HG03558 (cell line): ENCODE measurements at regions not wholly inside any gene's neighbourhood (a gene's known extent, or its start where the extent isn't known, plus 50 kb on each side); places are given as distances from the start of the nearest gene placed in this dataset.
"Not testable (repeated sequence)": the region's sequence is repeated elsewhere in the genome, so short reads cannot be mapped to it uniquely, and the experiment has no call there.

Experiments used
- ATAC-seq: cut with Tn5 transposase; IDR thresholded peaks from one replicate; pipeline ENCODE4 v1.9.1; 2021; ENCODE audit warnings: moderate number of reproducible peaks; ENCODE audit not compliant: unreplicated experiment; ENCODE audit errors: extremely low read depth

- ATAC-seq, result no peak
These were observed 166.5 kb upstream of the GNAI1 start for GRCh38 chr7:79968077-79968648.

- no peak for ATAC-seq
These were observed 168.7 kb upstream of the GNAI1 start for GRCh38 chr7:79965946-79966345.

- no peak for ATAC-seq
These were observed 170.2 kb upstream of the GNAI1 start for GRCh38 chr7:79964463-79964862.

- ATAC-seq, result no peak
These were observed 181.5 kb upstream of the GNAI1 start for GRCh38 chr7:79953130-79953529.

- no peak for ATAC-seq
These were observed 182.2 kb upstream of the GNAI1 start for GRCh38 chr7:79952399-79952798.

- no peak for ATAC-seq
These were observed 183.2 kb upstream of the GNAI1 start for GRCh38 chr7:79951415-79951814.

DNA sequence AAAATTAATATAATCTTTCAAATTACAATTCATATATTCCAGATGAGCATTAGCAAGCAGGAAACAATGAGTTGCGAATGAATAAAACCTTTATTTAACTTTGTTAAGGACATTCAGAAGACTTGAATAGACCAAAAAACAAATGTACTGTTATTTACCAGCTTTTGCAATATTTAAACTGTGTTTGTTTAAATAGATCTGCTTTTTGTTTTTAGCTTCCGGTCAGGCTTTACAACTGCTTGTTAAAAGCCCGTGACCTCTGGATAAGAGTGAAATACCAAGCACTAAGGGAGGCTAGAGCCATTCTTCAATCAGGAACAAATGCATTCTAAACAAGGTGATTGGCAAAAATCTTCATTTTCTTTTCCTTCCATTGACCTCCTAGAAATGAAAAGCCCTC is 184.9 kb upstream of the GNAI1 start:
- no peak for ATAC-seq

- no peak for ATAC-seq
These were observed 198.2 kb upstream of the GNAI1 start for GRCh38 chr7:79936281-79936983.

GRCh38 chr7:79934727-79935126 is 199.9 kb upstream of the GNAI1 start:
- no peak for ATAC-seq

GRCh38 chr7:79933144-79933543 is 201.5 kb upstream of the GNAI1 start:
- ATAC-seq, result no peak

GRCh38 chr7:79930604-79931003 is 204.0 kb upstream of the GNAI1 start:
- no peak for ATAC-seq

DNA sequence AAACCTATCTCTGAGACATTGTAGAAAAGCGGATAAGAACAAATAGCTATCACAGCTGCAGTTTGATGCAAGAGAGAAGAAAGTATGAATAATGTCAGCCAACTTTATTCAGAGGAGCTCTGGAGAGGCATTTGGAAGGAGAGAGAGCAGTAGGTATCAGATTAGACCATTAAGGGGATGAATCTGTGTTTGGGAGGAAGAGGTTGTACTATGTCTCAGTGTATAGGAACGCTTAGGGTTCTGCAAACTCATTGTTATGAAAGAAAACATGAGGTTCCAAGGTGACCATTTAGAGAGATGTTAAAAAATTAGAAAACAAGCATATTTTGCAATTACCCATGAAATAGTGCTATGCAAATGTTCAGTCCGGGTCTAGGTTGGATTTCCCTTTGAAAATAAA is 207.5 kb upstream of the GNAI1 start:
- no peak for ATAC-seq

GRCh38 chr7:79923953-79924352 is 210.7 kb upstream of the GNAI1 start:
- ATAC-seq, result no peak

DNA sequence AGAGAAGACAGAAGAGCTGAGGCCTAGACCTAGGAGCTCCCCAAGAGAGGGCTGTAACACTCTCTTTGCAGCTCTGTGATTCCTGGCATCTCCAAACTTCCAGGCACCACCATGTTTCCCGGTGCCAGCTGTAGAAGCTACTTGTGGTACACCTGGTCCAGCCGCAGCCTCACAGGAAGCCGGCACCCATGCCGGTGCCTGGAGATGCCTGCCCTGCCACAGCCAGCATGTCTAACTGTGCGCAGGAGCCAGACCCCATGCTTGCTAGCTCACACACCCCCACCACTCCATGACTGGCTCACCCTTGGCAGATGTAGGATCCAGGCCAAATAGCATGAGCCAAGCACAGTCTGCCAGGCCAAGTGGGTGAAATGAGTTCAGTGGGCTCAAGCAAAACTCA is 211.7 kb upstream of the GNAI1 start:
- no peak for ATAC-seq

DNA sequence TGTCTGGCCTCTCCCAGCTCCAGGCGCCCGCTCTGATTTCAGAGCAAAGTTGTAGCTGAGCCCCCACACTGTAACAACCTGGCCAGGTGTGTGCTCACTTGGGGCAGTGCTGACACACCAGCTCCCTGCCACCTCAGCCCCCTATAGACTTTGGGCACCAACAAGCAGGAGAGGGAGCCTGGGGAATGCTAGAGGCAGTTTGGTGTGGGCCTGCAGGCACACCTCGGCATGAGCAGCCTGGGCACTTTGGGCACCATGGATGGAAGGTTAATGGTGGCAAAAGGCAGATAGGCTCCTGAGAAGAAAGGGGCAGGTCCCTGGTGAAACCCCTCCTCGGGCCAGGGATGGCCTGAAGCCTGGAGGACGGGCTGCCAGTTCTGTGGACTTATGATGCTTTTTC is 212.7 kb upstream of the GNAI1 start:
- ATAC-seq, result no peak

DNA sequence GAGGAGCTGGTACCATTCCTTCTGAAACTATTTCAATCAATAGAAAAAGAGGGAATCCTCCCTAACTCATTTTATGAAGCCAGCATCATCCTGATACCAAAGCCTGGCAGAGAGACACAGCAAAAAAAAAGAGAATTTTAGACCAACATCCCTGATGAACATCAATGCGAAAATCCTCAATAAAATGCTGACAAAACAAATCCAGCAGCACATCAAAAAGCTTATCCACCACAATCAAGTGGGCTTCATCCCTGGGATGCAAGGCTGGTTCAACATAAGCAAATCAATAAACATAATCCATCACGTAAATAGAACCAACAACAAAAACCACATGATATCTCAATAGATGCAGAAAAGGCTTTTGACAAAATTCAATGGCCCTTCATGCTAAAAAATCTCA is 216.0 kb upstream of the GNAI1 start:
- ATAC-seq, result not testable (repeated sequence)

- not testable (repeated sequence) for ATAC-seq
These were observed 219.3 kb upstream of the GNAI1 start for GRCh38 chr7:79915346-79915745.

- no peak for ATAC-seq
These were observed 222.4 kb upstream of the GNAI1 start for GRCh38 chr7:79912213-79912633.

- no peak for ATAC-seq
These were observed 223.2 kb upstream of the GNAI1 start for GRCh38 chr7:79911420-79911819.

DNA sequence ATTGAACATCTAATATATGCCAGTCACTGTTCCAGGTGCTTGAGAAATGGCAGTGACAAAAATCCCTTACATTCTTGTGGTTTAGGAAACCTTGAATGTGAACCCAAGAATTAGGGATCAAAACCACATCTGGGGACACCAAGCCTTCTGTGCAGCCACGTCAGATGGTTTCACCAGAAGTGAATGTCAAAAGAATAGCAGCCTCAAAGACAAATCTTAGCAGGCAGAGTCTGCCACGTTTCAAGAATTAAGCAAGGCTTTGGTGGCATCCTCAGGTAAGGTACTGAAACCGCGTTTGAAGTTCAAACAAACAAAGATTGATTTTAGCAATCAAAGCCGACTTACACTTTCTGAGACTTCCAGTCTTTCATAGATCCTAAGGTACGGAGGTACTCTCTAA is 225.5 kb upstream of the GNAI1 start:
- ATAC-seq, result no peak

- ATAC-seq, result no peak
These were observed 237.5 kb upstream of the GNAI1 start for GRCh38 chr7:79897166-79897565.

DNA sequence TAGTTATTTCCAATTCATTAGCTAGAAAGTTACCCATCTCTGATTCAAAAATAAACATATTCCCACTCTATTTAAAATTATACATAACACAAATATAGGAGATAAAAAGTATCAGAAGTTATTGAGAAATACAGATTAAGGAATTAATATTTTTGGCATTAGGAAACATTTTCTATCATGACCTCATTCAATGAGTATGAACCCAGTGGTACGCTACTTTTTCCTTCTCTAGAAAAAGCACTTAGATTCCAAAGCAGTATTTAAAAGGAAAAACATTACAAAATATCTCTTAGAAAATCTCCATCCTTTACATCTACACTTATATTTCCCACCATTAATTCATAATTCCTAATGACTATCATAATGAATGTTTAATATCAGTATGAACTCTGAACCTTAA is 240.6 kb upstream of the GNAI1 start:
- no peak for ATAC-seq
